Suprapubic skin (tissue), 4 donors: ENCODE measurements at regions not wholly inside any gene's neighbourhood (a gene's known extent, or its start where the extent isn't known, plus 50 kb on each side); places are given as distances from the start of the nearest gene placed in this dataset.
"Not testable (repeated sequence)": the region's sequence is repeated elsewhere in the genome, so short reads cannot be mapped to it uniquely, and the experiment has no call there.

Experiments used
- DNase-seq, 2 donors: peaks; one replicate each; pipeline ENCODE4 v3.0.0-alpha.2; 2019; ENCODE audit warnings: low spot score in 2 of 2
- H3K27ac ChIP-seq: fragments of 200-600 bp; sonication (generic); one replicate; pipeline ENCODE4 v1.5.1; 2019
- H3K27me3 ChIP-seq: fragments of 200-600 bp; sonication (generic); one replicate; pipeline ENCODE4 v1.5.1; 2019
- H3K36me3 ChIP-seq: fragments of 200-600 bp; sonication (generic); one replicate; pipeline ENCODE4 v1.5.1; 2019
- H3K4me1 ChIP-seq: fragments of 200-600 bp; sonication (generic); one replicate; pipeline ENCODE4 v1.5.1; 2019
- H3K4me3 ChIP-seq: fragments of 200-600 bp; sonication (generic); one replicate; pipeline ENCODE4 v1.5.1; 2019; ENCODE audit warnings: mild to moderate bottlenecking
- H3K9me3 ChIP-seq: fragments of 200-600 bp; sonication (generic); one replicate; pipeline ENCODE4 v1.5.1; 2019
- CTCF ChIP-seq, 2 donors: fragments of 200-600 bp in 1 of 2; fragments of 450-650 bp in 1 of 2; sonication (generic) in 1 of 2; IDR thresholded peaks; one replicate each; pipeline ENCODE4 v1.5.1; 2016 to 2019; ENCODE audit warnings: antibody characterized with exemption in 2 of 2, mild to moderate bottlenecking in 1 of 2, moderate library complexity in 1 of 2
- EP300 ChIP-seq: sonication (generic); formaldehyde crosslinking; IDR thresholded peaks from one replicate; pipeline ENCODE4 v1.6.1; 2017; ENCODE audit warnings: antibody characterized with exemption
- POLR2A ChIP-seq, 2 donors: fragments of 450-650 bp; IDR thresholded peaks; one replicate each; pipeline ENCODE4 v1.6.1; 2017; ENCODE audit warnings: antibody characterized with exemption in 2 of 2, mild to moderate bottlenecking in 2 of 2, moderate library complexity in 2 of 2
- POLR2AphosphoS5 ChIP-seq, 3 donors: sonication (generic); formaldehyde crosslinking; IDR thresholded peaks; one replicate each; pipeline ENCODE4 v1.6.1; 2017; ENCODE audit warnings: antibody characterized with exemption in 3 of 3
- WGBS: methylation state at CpG from one replicate; pipeline ENCODE4 v1.1.5; 2018; 5-methylcytosine and 5-hydroxymethylcytosine counted together

- no peaks in the 10 kb centered on the region for H3K27me3 ChIP-seq
- H3K4me1 ChIP-seq: no peaks in the 10 kb centered on the region
- H3K27ac ChIP-seq: no peak overlapping the region
- no peaks in the 10 kb centered on the region for H3K9me3 ChIP-seq
- H3K4me3 ChIP-seq: no peak overlapping the region
- 50% methylated on average over 1 of the region's 1 CpG for WGBS
- no peak for TF ChIP-seq POLR2AphosphoS5 (IDR thresholded peaks at IDR 0.05)
- TF ChIP-seq CTCF (IDR thresholded peaks at IDR 0.05): no peak
- TF ChIP-seq POLR2A (IDR thresholded peaks at IDR 0.05): no peak
- no peak for TF ChIP-seq EP300
- no peaks in the 10 kb centered on the region for H3K36me3 ChIP-seq
- DNase-seq: no peak
Observed at GRCh38 chr10:90288391-90288933, 569.4 kb downstream of the HTR7 start.

- 60% methylated on average over 1 of the region's 1 CpG for WGBS
- Histone ChIP-seq H3K27ac (no peak overlapping the region), H3K36me3 (no peaks in the 10 kb centered on the region), H3K27me3 (no peaks in the 10 kb centered on the region), H3K4me3 (no peak overlapping the region), H3K9me3 (no peaks in the 10 kb centered on the region), H3K4me1 (no peaks in the 10 kb centered on the region)
- TF ChIP-seq CTCF (IDR thresholded peaks at IDR 0.05): no peak
- TF ChIP-seq POLR2A (IDR thresholded peaks at IDR 0.05): no peak
- TF ChIP-seq POLR2AphosphoS5 (IDR thresholded peaks at IDR 0.05): no peak
- TF ChIP-seq EP300: no peak
- no peak for DNase-seq
Observed at GRCh38 chr10:90289037-90289436, 568.8 kb downstream of the HTR7 start.

- Histone ChIP-seq H3K27me3 (no peaks in the 10 kb centered on the region), H3K9me3 (no peaks in the 10 kb centered on the region), H3K36me3 (no peaks in the 10 kb centered on the region), H3K4me3 (no peak overlapping the region), H3K4me1 (no peaks in the 10 kb centered on the region), H3K27ac (no peak overlapping the region)
- no peak for DNase-seq
- 88% methylated on average over 4 of the region's 4 CpGs for WGBS
- TF ChIP-seq EP300: no peak
- no peak for TF ChIP-seq POLR2A (IDR thresholded peaks at IDR 0.05)
Observed at GRCh38 chr10:90293616-90294015, 564.2 kb downstream of the HTR7 start.

GRCh38 chr10:90294821-90295540 is 562.9 kb downstream of the HTR7 start:
- H3K9me3 ChIP-seq, H3K36me3 ChIP-seq, H3K4me3 ChIP-seq, H3K27me3 ChIP-seq, H3K27ac ChIP-seq, DNase-seq, H3K4me1 ChIP-seq: not testable (repeated sequence)
- 90% methylated on average over 11 of the region's 11 CpGs for WGBS

GRCh38 chr10:90302031-90302430 is 555.8 kb downstream of the HTR7 start:
- not testable (repeated sequence) for H3K36me3 ChIP-seq, H3K4me3 ChIP-seq, H3K4me1 ChIP-seq, H3K27me3 ChIP-seq, DNase-seq, H3K27ac ChIP-seq, H3K9me3 ChIP-seq
- 38% methylated on average over 7 of the region's 7 CpGs for WGBS

GRCh38 chr10:90302758-90303481 is 554.9 kb downstream of the HTR7 start:
- Histone ChIP-seq H3K27me3 (no peaks in the 10 kb centered on the region), H3K4me3 (no peak overlapping the region), H3K27ac (no peak overlapping the region), H3K4me1 (no peaks in the 10 kb centered on the region), H3K9me3 (no peaks in the 10 kb centered on the region), H3K36me3 (no peaks in the 10 kb centered on the region)
- WGBS: 80% methylated on average over 8 of the region's 8 CpGs
- DNase-seq: no peak
- TF ChIP-seq CTCF (IDR thresholded peaks at IDR 0.05) (no peak), POLR2A (IDR thresholded peaks at IDR 0.05) (no peak), POLR2AphosphoS5 (IDR thresholded peaks at IDR 0.05) (no peak), EP300 (no peak)
